Stimulated activated effector memory CD8-positive, alpha-beta T cell treated with anti-CD3 and anti-CD28 coated beads, Interleukin-12 subunit alpha, Interleukin-12 subunit beta, amount 100 ng/mL, for 72 hours (primary cell): ENCODE measurements at regions not wholly inside any gene's neighbourhood (a gene's known extent, or its start where the extent isn't known, plus 50 kb on each side); places are given as distances from the start of the nearest gene placed in this dataset.
"Not testable (repeated sequence)": the region's sequence is repeated elsewhere in the genome, so short reads cannot be mapped to it uniquely, and the experiment has no call there.

ENCODE experiments used
- ATAC-seq: fragments of 150-1000 bp; cut with Tn5 transposase; 2 replicates; pipeline ENCODE4 v1.10.0; 2021
- DNase-seq, 2 donors: peaks; one replicate each; pipeline ENCODE4 v3.0.0; 2021 to 2022; ENCODE audit warnings: low spot score in 2 of 2
- H3K27ac Mint-ChIP-seq: one replicate; pipeline ENCODE4 v1.8.0; 2022; ENCODE audit warnings: mild to moderate bottlenecking, mixed read lengths
- H3K36me3 Mint-ChIP-seq: one replicate; pipeline ENCODE4 v1.8.0; 2022; ENCODE audit warnings: mild to moderate bottlenecking, mixed read lengths
- H3K4me1 Mint-ChIP-seq: one replicate; pipeline ENCODE4 v1.8.0; 2022; ENCODE audit warnings: mixed read lengths
- H3K4me3 Mint-ChIP-seq: one replicate; pipeline ENCODE4 v1.8.0; 2022; ENCODE audit warnings: mild to moderate bottlenecking, mixed read lengths
- H3K9me3 Mint-ChIP-seq: one replicate; pipeline ENCODE4 v1.8.0; 2022; ENCODE audit warnings: mixed read lengths

- no peak overlapping the region for H3K4me3 Mint-ChIP-seq
- no peaks in the 10 kb centered on the region for H3K36me3 Mint-ChIP-seq
- H3K9me3 Mint-ChIP-seq = no peaks in the 10 kb centered on the region
- DNase-seq (no peak), ATAC-seq (no peak)
- no peaks in the 10 kb centered on the region for H3K4me1 Mint-ChIP-seq
- no peak overlapping the region for H3K27ac Mint-ChIP-seq
Observed at GRCh38 chr3:20323307-20323927, 137.4 kb upstream of the SGO1 start.

GRCh38 chr3:20322085-20322484, 136.1 kb upstream of the SGO1 start:
- ATAC-seq (no peak), DNase-seq (no peak)
- H3K4me3 Mint-ChIP-seq = no peak overlapping the region

GRCh38 chr3:20321391-20322047, 135.5 kb upstream of the SGO1 start:
- H3K4me3 Mint-ChIP-seq = no peak overlapping the region
- H3K36me3 Mint-ChIP-seq = no peaks in the 10 kb centered on the region
- no peak overlapping the region for H3K27ac Mint-ChIP-seq
- no peaks in the 10 kb centered on the region for H3K9me3 Mint-ChIP-seq
- no peaks in the 10 kb centered on the region for H3K4me1 Mint-ChIP-seq
- DNase-seq (no peak), ATAC-seq (no peak)

More at GRCh38 chr3:20322085-20322484, 136.1 kb upstream of the SGO1 start:
- Mint-ChIP-seq H3K9me3 (no peaks in the 10 kb centered on the region), H3K4me1 (no peaks in the 10 kb centered on the region), H3K36me3 (no peaks in the 10 kb centered on the region), H3K27ac (no peak overlapping the region)

DNA sequence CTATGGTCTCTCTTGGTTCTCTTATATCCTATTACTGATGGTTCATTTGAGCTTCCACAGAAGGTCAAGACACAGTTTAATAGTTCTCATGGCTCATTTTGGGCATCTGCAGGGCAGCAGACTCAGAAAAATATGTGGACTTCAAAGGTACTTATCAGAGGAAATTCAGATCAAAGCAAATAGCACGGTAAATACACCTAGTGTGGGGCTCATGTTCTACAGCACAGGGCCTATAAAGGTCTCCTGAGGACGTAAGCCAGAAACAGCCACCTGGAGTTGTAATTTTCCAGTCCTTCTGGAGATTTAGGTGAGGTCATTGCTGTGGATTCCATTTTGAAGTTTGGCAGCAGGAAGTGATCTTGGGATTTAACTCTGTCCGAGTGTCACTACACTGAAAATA, 134.5 kb upstream of the SGO1 start:
- Mint-ChIP-seq H3K4me3 (no peak overlapping the region), H3K27ac (no peak overlapping the region), H3K36me3 (no peaks in the 10 kb centered on the region), H3K4me1 (no peaks in the 10 kb centered on the region), H3K9me3 (no peaks in the 10 kb centered on the region)
- ATAC-seq (no peak), DNase-seq (no peak)

DNA sequence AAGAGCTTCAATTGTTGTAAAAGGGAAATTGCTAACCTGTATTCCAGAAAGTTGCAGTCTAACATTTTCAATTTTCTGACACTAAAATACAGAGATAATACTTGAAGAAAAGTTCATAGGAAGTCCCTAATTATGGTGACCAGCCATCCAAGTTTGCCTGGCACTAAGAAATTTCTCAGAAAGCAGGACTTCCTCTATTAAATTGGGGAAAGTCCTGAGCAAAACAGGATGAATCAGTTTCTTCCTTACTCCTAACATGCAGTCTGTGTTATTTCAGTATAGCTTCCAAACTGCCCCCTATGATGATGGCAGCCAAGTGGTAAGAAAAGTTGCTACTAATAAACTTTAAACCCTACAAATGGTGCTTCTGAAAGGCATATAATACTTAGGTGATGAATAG, 133.5 kb upstream of the SGO1 start:
- no peak for DNase-seq
- H3K4me1 Mint-ChIP-seq = no peaks in the 10 kb centered on the region

DNA sequence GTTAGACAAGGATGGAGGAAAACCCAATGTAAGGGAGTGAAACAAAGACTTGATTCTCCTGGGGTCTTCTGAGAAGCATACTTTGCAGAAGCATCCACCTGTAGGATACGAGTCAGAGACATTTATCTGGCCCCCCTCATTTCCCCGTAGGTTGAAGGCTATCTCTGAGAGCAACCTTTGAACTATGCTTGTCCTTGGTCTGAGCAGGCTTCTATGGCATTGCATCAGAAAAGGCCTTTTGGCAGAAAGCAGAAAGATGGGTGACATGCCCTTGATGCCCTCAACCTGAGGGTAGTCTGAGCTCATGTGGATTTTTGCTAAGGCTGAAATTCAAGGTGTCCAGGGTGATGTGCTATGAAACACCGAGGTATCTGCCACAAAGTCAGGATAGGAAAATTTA, 131.6 kb upstream of the SGO1 start:
- Mint-ChIP-seq H3K9me3 (no peaks in the 10 kb centered on the region), H3K4me1 (no peaks in the 10 kb centered on the region), H3K27ac (no peak overlapping the region), H3K36me3 (no peaks in the 10 kb centered on the region), H3K4me3 (no peak overlapping the region)
- no peak for DNase-seq
- no peak for ATAC-seq

More for the DNA sequence above, 133.5 kb upstream of the SGO1 start:
- no peaks in the 10 kb centered on the region for H3K9me3 Mint-ChIP-seq
- ATAC-seq = no peak
- no peak overlapping the region for H3K4me3 Mint-ChIP-seq
- no peak overlapping the region for H3K27ac Mint-ChIP-seq
- no peaks in the 10 kb centered on the region for H3K36me3 Mint-ChIP-seq

GRCh38 chr3:20316238-20316637, 130.2 kb upstream of the SGO1 start:
- no peak for DNase-seq
- no peaks in the 10 kb centered on the region for H3K36me3 Mint-ChIP-seq
- H3K4me1 Mint-ChIP-seq = peaks cover 4% of the 10 kb centered on the region
- no peak overlapping the region for H3K27ac Mint-ChIP-seq
- H3K9me3 Mint-ChIP-seq = no peaks in the 10 kb centered on the region
- ATAC-seq = no peak
- H3K4me3 Mint-ChIP-seq = no peak overlapping the region

- no peaks in the 10 kb centered on the region for H3K9me3 Mint-ChIP-seq
- peaks cover 4% of the 10 kb centered on the region for H3K4me1 Mint-ChIP-seq
- no peak for DNase-seq
- no peaks in the 10 kb centered on the region for H3K36me3 Mint-ChIP-seq
- no peak for ATAC-seq
- H3K4me3 Mint-ChIP-seq = no peak overlapping the region
- no peak overlapping the region for H3K27ac Mint-ChIP-seq
Observed at GRCh38 chr3:20310629-20311028, 124.6 kb upstream of the SGO1 start.

DNA sequence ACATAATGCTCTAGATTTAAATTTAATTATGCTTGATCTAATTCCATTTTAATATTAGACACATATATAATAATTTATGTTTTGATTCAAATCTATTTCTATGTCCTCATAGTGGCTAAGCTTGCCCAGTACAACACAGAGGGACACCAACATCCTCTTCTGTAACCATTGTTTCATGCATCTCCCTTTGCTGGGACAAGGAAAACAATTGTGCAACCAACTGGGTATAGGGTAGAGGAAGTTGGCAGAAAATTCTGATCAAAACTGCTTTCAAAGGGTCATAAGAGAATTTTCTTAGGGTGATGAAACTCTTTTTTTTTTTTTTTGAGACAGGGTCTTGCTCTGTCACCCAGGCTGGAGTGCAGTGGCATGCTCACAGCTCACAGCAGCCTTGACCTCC, 121.4 kb upstream of the SGO1 start:
- H3K27ac Mint-ChIP-seq = no peak overlapping the region
- H3K9me3 Mint-ChIP-seq = no peaks in the 10 kb centered on the region
- no peaks in the 10 kb centered on the region for H3K36me3 Mint-ChIP-seq
- no peak for ATAC-seq
- no peak for DNase-seq
- H3K4me1 Mint-ChIP-seq = peaks cover 3% of the 10 kb centered on the region
- no peak overlapping the region for H3K4me3 Mint-ChIP-seq

GRCh38 chr3:20305647-20306046, 119.6 kb upstream of the SGO1 start:
- H3K27ac Mint-ChIP-seq = no peak overlapping the region
- no peak overlapping the region for H3K4me3 Mint-ChIP-seq
- H3K36me3 Mint-ChIP-seq = no peaks in the 10 kb centered on the region
- no peaks in the 10 kb centered on the region for H3K9me3 Mint-ChIP-seq
- ATAC-seq (no peak), DNase-seq (no peak)
- H3K4me1 Mint-ChIP-seq = no peaks in the 10 kb centered on the region

DNA sequence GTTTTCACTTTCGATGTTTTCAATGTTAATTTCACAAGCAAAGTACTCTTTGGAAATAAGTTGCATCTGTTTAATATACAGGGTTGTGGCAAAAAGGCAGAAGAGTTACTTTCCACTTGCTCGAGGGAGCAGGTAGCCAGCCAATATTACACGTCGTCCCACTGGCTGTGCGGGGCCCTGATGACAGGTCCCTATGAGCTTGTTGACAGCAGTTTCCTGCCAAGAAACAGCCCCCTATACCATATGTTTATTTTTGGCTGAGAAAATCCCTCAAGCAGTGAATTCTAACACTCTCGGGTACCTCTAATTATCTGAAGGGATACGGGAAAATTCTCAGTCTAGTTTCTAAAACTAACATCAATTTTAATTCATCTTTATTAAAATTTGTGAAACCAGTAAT, 116.8 kb upstream of the SGO1 start:
- no peak overlapping the region for H3K27ac Mint-ChIP-seq
- no peak for ATAC-seq
- H3K4me3 Mint-ChIP-seq = no peak overlapping the region
- no peaks in the 10 kb centered on the region for H3K9me3 Mint-ChIP-seq
- no peak for DNase-seq
- H3K4me1 Mint-ChIP-seq = no peaks in the 10 kb centered on the region
- no peaks in the 10 kb centered on the region for H3K36me3 Mint-ChIP-seq

DNA sequence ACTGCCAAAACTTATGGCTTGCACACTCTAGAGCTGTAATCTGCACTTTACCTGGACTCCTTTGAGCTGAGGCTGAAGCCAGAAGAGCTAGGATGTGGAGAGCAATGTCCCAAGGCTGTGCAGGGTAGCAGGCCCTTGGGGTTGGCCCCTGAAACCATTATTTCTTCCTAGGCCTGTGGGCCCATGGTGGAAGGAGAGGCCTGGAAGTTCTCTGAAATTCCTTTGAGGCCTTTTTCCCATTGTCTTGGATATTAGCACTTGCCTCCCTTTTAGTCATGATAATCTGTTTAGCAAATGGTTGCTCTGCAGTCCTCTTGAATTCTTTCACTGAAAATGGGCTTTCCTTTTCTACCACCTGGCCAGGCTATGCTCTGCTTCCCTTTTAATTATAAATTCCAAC, 102.0 kb upstream of the SGO1 start:
- H3K27ac Mint-ChIP-seq = no peak overlapping the region
- no peak for ATAC-seq
- peaks cover 23% of the 10 kb centered on the region for H3K9me3 Mint-ChIP-seq
- H3K4me1 Mint-ChIP-seq = no peaks in the 10 kb centered on the region
- no peaks in the 10 kb centered on the region for H3K36me3 Mint-ChIP-seq
- DNase-seq = no peak
- no peak overlapping the region for H3K4me3 Mint-ChIP-seq

DNA sequence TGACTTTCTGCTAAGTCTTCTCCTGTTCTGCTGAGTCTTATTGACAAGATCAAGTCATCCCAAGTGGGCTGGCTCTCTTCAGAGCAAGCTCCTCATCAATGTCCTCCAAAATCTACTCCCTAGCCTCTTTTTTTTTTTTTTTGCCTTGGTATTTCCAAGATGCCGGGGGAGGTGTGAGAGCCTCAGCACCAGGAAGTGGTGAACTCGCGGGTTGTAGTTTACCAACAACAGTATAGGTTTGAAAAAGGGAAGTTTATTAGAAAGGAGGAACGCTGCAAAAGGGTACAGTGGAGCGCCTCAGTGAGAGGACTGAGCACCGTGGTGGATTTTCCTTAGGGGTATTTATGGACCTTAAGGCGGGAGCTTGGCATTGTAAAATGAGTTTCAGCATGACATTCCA, 94.3 kb upstream of the SGO1 start:
- no peak for ATAC-seq
- Mint-ChIP-seq H3K9me3 (peaks cover 13% of the 10 kb centered on the region), H3K4me1 (peaks cover 8% of the 10 kb centered on the region), H3K27ac (no peak overlapping the region), H3K4me3 (no peak overlapping the region), H3K36me3 (no peaks in the 10 kb centered on the region)
- no peak for DNase-seq

DNA sequence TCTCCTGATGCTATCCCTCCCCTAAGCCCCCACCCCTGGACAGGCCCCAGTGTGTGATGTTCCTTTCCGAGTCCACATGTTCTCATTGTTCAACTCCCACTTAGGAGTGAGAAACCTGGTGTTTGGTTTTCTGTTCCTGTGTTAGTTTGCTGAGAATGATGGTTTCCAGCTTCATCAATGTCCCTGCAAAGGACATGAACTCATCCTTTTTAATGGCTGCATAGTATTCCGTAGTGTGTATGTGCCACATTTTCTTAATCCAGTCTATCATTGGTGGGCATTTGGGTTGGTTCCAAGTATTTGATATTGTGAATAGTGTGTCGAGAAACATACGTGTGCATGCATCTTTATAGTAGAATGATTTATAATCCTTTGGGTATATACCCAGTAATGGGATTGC, 80.0 kb upstream of the SGO1 start:
- ATAC-seq, H3K4me3 Mint-ChIP-seq, H3K9me3 Mint-ChIP-seq, DNase-seq, H3K27ac Mint-ChIP-seq, H3K36me3 Mint-ChIP-seq, H3K4me1 Mint-ChIP-seq: not testable (repeated sequence)

DNA sequence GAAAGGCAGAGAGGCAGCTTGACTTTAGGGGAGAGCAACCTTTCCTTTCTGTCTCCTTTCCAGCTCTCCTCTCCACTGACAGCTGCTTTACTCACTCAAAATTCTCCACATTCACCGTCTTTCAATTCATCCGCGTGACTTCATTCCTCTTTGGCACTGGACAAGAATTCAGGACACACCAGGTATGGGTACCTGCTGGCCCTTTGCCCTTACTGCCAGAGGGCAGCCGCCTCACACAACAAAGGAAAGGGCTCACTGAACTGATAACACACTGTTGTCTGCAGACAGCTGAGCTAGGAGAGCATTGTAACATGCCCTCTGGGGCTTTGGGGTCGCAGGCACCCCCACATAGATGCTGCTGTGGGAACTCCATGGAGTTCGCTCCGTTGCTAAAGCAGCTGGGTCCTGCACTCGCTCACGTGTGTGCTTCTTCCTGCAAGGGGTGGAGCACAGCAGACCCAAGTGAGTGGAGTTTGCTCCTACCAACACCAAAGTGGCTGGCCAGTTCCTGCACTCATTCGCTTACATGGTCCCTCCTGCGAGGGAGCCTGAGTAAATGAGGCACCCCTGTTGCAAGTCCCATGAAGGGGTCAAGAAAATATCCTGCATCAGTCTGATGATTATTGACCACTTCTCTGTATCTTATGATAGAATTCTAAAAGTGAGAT, 79.0 kb upstream of the SGO1 start:
- Mint-ChIP-seq H3K27ac (no peak overlapping the region), H3K9me3 (peaks cover 7% of the 10 kb centered on the region), H3K36me3 (no peaks in the 10 kb centered on the region), H3K4me1 (no peaks in the 10 kb centered on the region), H3K4me3 (no peak overlapping the region)
- ATAC-seq = no peak
- DNase-seq = no peak

- ATAC-seq (no peak), DNase-seq (no peak)
- no peak overlapping the region for H3K27ac Mint-ChIP-seq
- H3K36me3 Mint-ChIP-seq = no peaks in the 10 kb centered on the region
- no peaks in the 10 kb centered on the region for H3K4me1 Mint-ChIP-seq
- no peak overlapping the region for H3K4me3 Mint-ChIP-seq
- no peaks in the 10 kb centered on the region for H3K9me3 Mint-ChIP-seq
Observed at GRCh38 chr3:20258371-20258770, 72.4 kb upstream of the SGO1 start.
